ENCODE measurements at regions not wholly inside any gene's neighbourhood (a gene's known extent, or its start where the extent isn't known, plus 50 kb on each side); places are given as distances from the start of the nearest gene placed in this dataset.

DNA sequence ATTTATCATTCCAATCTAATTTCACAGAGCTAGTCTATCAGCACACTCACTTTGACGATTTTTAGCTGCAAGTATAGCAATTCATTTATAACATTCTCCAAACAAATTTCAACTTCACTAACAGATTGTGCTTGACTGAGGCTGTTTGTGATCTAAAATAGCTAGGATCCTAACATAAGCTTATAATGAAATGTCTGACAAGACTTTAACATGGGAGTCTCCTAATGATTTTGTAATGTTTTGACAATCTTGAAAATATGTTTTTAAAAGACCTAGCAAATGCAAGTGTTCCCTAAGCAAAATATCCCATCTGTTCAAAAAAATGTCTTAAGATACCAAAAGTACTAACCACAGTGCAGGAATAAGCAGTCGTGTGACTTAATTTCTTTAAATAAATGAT is 889.5 kb upstream of the SPRY2 start:
- TF ChIP-seq, protein P1, sequence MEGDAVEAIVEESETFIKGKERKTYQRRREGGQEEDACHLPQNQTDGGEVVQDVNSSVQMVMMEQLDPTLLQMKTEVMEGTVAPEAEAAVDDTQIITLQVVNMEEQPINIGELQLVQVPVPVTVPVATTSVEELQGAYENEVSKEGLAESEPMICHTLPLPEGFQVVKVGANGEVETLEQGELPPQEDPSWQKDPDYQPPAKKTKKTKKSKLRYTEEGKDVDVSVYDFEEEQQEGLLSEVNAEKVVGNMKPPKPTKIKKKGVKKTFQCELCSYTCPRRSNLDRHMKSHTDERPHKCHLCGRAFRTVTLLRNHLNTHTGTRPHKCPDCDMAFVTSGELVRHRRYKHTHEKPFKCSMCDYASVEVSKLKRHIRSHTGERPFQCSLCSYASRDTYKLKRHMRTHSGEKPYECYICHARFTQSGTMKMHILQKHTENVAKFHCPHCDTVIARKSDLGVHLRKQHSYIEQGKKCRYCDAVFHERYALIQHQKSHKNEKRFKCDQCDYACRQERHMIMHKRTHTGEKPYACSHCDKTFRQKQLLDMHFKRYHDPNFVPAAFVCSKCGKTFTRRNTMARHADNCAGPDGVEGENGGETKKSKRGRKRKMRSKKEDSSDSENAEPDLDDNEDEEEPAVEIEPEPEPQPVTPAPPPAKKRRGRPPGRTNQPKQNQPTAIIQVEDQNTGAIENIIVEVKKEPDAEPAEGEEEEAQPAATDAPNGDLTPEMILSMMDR (conservative IDR thresholded peaks at IDR 0.05), result no peak
- TF ChIP-seq ZFX (IDR thresholded peaks at IDR 0.05), result no peak
